ENCODE measurements at regions not wholly inside any gene's neighbourhood (a gene's known extent, or its start where the extent isn't known, plus 50 kb on each side); places are given as distances from the start of the nearest gene placed in this dataset.

- TF ChIP-seq CSRNP3 (CRISPR knock-in tag; IDR thresholded peaks at IDR 0.05) (no peak), ZFP3 (CRISPR knock-in tag; IDR thresholded peaks at IDR 0.05) (no peak), OSR1 (CRISPR knock-in tag; IDR thresholded peaks at IDR 0.05) (no peak), PPARA (CRISPR knock-in tag; IDR thresholded peaks at IDR 0.05; ENCODE audit: borderline replicate concordance) (no peak), RARB (CRISPR knock-in tag; IDR thresholded peaks at IDR 0.05) (no peak), ZFP30 (CRISPR knock-in tag; IDR thresholded peaks at IDR 0.05) (no peak), TCF4 (CRISPR knock-in tag; IDR thresholded peaks at IDR 0.05; ENCODE audit: borderline replicate concordance) (no peak), BACH2 (CRISPR knock-in tag; IDR thresholded peaks at IDR 0.05; ENCODE audit: borderline replicate concordance) (no peak), TOX (CRISPR knock-in tag; IDR thresholded peaks at IDR 0.05; ENCODE audit: borderline replicate concordance) (no peak), POU6F1 (CRISPR knock-in tag; IDR thresholded peaks at IDR 0.05; ENCODE audit: borderline replicate concordance, low read depth) (no peak)
- ATAC-seq = no peak
Observed at GRCh38 chr3:62987721-62988120, 112.5 kb upstream of the CADPS start.

GRCh38 chr3:62990704-62991413 is 115.6 kb upstream of the CADPS start:
- no peak for TF ChIP-seq ESRRG (CRISPR knock-in tag; IDR thresholded peaks at IDR 0.05)
- TF ChIP-seq ISL1 (CRISPR knock-in tag; IDR thresholded peaks at IDR 0.05) = no peak
- TF ChIP-seq CSRNP3 (CRISPR knock-in tag; IDR thresholded peaks at IDR 0.05) = no peak
- TF ChIP-seq ZFP3 (CRISPR knock-in tag; IDR thresholded peaks at IDR 0.05) = no peak
- TF ChIP-seq CSDC2 (CRISPR knock-in tag; IDR thresholded peaks at IDR 0.05) = no peak
- TF ChIP-seq PATZ1 (CRISPR knock-in tag; IDR thresholded peaks at IDR 0.05; ENCODE audit: borderline replicate concordance) = no peak
- no peak for TF ChIP-seq TOX (CRISPR knock-in tag; IDR thresholded peaks at IDR 0.05; ENCODE audit: borderline replicate concordance)
- TF ChIP-seq ZFP30 (CRISPR knock-in tag; IDR thresholded peaks at IDR 0.05) = no peak
- no peak for TF ChIP-seq ARNTL (CRISPR knock-in tag; IDR thresholded peaks at IDR 0.05; ENCODE audit: borderline replicate concordance, low read depth)
- TF ChIP-seq ZNF70 (CRISPR knock-in tag; IDR thresholded peaks at IDR 0.05) = no peak
- TF ChIP-seq POU6F1 (CRISPR knock-in tag; IDR thresholded peaks at IDR 0.05; ENCODE audit: borderline replicate concordance, low read depth) = no peak
- no peak for TF ChIP-seq ZC3H10 (CRISPR knock-in tag; IDR thresholded peaks at IDR 0.05)
- no peak for TF ChIP-seq CREB5 (CRISPR knock-in tag; IDR thresholded peaks at IDR 0.05; ENCODE audit: low read depth)
- no peak for TF ChIP-seq TCF4 (CRISPR knock-in tag; IDR thresholded peaks at IDR 0.05; ENCODE audit: borderline replicate concordance)
- no peak for TF ChIP-seq ZNF8 (CRISPR knock-in tag; IDR thresholded peaks at IDR 0.05)
- no peak for TF ChIP-seq PPARA (CRISPR knock-in tag; IDR thresholded peaks at IDR 0.05; ENCODE audit: borderline replicate concordance)
- no peak for TF ChIP-seq OSR1 (CRISPR knock-in tag; IDR thresholded peaks at IDR 0.05)
- no peak for TF ChIP-seq SNAI2 (CRISPR knock-in tag; IDR thresholded peaks at IDR 0.05)
- TF ChIP-seq ZNF565 (CRISPR knock-in tag; conservative IDR thresholded peaks at IDR 0.05; ENCODE audit: low read depth) = no peak
- no peak for TF ChIP-seq RARB (CRISPR knock-in tag; IDR thresholded peaks at IDR 0.05)
- ATAC-seq = no peak
